Fibroblast of skin of abdomen (primary cell): ENCODE measurements at regions not wholly inside any gene's neighbourhood (a gene's known extent, or its start where the extent isn't known, plus 50 kb on each side); places are given as distances from the start of the nearest gene placed in this dataset.
"Not testable (repeated sequence)": the region's sequence is repeated elsewhere in the genome, so short reads cannot be mapped to it uniquely, and the experiment has no call there.

Source experiments
- DNase-seq: peaks from one replicate; pipeline ENCODE4 v3.0.0-alpha.2; 2013

DNA sequence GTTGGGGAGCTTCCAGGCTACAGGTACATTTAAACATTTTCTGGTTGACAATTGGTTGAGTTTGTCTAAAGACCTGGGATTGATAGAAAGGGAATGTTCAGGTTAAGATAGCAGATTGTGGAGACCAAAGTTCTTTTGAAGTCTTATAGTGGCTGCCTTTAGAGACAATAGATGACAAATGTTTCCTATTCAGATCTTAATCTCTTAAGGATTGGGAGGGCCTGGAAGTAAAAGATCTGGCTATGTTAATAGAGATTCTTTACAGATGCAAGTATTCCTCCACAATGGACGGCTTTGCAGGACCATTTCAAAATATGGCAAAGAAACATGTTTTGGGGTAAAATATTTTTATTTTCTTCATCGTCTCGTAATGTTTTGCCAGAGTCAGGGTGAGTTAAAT, 128.7 kb upstream of the TSC22D1 start:
- DNase-seq, result not testable (repeated sequence)

GRCh38 chr13:44703371-44703770, 127.2 kb upstream of the TSC22D1 start:
- peak; percentile 84 for DNase-seq

DNA sequence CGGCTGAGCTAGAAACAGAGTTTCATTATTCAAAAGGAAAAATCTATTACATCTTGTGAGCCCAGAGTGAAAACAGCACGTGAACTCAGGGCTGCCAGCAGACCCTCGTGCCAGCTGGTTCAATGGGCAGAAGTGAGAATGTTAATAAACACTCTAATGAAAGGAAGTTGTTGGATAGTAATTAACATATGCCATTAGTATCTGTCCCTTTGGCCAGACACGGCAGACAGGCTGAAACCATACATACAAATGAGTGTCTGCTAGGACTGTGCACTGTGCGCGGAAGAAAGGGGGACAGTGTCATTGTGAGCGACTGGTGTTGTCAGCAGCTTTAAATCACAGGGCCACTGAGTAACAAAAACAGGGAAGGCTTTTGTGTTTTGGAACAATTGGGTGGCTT, 121.9 kb upstream of the TSC22D1 start:
- no peak for DNase-seq

DNA sequence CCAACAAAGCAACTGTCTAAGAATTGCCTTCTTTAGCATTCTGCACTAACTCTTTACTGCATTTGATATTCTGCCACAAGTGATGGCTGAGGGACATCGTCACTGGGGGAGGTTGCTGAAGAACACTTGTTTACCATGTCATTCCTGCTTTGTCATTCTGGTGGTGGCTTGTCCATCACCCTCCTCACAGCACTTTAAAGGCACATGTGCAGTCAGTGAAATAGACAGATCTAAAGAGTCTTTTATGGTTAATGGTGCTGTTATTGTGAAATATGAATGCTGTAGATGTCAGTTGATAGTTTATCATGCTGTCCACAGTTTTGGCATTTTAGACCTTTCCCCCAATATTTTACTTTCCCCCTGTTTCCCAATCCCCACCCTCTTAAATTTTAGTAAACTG, 120.9 kb upstream of the TSC22D1 start:
- DNase-seq, result no peak

DNA sequence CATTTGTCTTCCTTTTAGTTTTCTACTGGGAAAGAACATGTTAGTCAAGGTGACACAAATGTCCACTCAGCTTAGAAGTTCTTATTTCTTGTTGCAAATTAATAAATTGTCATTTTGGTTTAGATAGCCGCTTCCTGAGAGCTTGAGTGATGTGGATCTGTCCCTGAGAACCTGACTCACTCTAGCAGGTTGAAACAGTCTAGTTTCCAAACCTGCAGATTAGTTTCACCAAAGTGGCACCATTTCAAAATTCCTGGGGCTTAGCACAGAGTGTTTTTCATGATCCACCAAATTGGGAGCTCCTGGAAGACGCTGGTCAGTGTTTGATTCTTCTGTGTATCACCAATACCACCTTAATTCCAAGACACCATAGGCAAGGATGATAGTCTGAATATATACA, 119.4 kb upstream of the TSC22D1 start:
- DNase-seq, result no peak

DNA sequence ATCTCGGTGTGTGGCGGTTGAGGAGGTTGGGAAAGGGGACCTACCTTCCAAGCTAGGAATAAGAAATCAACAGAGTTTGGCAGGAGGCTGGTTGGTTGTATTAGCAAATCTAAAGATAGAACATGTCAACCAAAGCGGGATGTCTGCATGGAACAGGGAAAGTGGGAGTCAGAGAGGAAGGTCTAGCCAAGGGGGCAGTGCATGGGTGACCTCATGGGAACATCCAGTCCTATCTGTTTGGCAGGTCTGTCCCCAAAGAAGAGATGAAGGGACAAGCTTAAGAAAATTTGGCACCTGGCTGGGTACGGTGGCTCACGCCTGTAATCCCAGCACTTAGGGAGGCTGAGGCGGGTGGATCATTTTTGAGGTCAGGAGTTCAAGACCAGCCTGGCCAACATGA, 118.7 kb upstream of the TSC22D1 start:
- no peak for DNase-seq

DNA sequence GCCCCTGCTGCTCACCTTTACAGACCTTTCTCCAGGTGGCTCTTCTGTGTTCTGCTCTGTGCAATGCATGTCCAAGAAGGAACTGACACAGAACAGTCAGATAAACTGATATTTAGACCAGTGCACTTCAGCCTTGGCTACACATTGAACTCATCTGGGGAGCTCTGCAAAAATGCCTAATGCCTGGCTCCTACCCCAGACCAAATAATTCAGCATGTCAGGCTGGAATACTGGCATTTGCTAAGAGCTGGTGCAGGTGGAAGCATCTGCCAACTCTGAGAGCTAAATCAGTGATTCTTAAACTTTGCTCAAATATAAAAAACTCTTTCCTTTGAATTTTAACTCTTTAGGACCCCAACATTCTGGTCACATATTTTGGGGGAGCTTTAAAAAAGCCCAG, 118.2 kb upstream of the TSC22D1 start:
- DNase-seq, result no peak

GRCh38 chr13:44693156-44693764, 117.1 kb upstream of the TSC22D1 start:
- DNase-seq, result no peak

DNA sequence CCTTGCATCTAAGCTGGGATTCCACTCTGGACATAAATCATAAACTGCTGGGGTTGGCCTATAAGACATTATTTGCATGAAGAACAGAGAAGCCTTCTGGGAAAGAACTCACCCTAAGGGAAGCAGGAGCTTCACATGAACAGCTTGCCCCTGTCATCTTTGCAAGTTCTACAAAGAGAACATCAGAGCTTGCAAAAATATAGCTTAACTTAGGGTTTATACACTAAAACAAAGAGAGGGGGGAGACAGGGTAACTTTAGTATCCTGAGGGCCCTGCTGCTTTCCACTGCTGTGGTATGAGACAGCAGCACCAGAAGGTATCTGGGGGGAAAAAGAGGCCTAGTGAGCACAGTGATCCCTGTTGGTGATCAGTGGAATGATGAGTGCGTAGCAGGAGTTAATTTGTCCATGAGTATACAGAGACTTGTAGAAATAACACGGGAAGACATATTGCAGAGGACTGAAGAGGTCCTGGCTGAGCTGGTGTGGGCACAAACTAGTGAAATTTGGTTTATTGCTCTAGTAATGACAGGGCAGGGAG, 116.1 kb upstream of the TSC22D1 start:
- peak; percentile 62 for DNase-seq

DNA sequence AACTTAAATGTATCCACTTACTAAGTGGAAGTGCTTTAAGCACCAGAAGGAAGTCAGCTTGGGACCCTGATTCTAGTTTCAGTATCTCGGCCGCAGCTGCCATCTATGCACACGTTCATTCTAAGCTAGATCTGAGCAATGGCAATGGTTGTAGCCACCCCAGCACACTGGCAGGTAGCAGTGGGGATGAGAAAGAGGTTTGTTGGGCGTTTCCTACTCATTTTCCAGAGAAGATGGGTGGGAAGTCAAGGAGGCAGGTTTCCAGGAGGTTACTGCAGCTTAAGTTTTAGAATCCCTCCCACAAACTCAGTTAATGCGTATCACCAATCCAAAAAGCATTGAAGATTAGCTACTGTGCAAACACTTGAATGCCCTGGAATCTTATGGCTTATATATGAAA, 114.2 kb upstream of the TSC22D1 start:
- no peak for DNase-seq

GRCh38 chr13:44688652-44689051, 112.5 kb upstream of the TSC22D1 start:
- DNase-seq, result no peak

DNA sequence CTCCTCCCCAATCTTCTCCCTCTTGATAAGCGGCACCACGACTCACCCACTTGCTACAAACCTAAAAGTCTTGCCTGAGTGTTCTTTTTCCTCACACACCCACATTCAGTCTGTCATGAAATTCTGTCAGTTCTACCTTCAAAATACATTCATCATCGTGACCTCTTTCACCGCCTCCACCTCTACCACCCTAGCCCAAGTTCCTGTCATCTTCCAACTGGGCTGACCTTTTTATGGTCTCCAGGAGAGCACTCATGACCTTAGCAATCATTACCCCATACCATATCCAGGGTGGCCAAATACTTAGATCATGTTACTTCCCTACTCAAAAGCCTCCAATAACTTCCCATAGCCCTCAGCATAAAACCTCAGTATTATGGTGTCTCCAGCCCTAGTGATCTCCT, 110.4 kb upstream of the TSC22D1 start:
- DNase-seq, result no peak

DNA sequence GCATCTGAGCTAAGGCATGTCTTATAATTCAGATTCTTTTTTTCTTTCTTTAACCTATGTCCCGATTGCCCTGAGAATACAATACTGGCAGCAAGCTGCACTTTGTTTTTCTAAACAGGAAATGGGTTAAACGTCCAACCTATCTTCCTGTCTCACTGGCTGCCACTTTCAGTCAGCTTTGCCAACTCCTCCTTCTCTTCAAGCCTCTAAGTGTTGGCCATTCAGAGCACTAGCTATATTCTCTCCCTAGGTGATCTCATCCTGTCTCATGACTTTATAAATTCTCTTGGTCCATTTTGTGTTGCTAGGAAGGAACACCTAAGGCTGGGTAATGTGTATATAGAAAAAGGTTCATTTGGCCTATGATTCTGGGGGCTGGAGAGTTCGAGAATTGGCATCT, 109.5 kb upstream of the TSC22D1 start:
- DNase-seq, result no peak

DNA sequence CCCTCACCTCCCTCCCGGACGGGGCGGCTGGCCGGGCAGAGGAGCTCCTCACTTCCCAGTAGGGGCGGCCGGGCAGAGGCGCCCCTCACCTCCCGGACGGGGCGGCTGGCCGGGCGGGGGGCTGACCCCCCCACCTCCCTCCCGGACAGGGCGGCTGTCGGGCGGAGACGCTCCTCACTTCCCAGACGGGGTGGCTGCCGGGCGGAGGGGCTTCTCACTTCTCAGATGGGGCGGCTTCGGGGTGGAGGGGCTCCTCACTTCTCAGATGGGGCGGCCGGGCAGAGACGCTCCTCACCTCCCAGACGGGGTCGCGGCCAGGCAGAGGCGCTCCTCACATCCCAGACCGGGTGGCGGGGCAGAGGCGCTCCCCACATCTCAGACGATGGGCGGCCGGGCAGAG, 106.3 kb upstream of the TSC22D1 start:
- not testable (repeated sequence) for DNase-seq

DNA sequence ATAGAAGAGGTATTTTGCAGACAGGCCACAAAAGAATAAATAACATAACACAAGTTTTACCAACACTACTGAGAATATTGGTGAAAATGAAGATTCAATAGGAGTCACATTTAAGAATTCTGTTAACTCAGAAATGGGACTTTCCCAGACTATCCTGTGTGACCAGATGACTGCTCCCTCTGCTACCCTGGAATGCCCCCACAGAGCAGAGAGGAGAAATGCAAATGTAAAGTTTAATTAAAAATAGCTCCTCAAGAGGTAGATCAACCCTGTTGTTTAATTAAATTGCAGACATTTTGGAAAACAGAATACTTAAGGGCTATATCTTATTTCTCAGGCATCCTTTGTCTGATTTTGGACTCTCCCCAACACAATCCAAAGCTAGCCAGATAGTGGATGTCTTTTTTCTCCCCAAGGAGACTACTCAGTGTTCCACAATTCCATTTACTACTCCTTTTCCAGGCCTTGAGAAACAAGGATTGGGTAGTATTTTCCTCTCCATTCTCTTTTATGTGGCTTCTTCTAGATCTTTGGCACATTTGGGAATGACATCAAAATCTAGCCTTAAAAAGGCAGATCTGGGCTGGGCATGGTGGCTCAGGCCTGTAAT, 104.7 kb upstream of the TSC22D1 start:
- no peak for DNase-seq

- no peak for DNase-seq
Observed at GRCh38 chr13:44679597-44679996, 103.5 kb upstream of the TSC22D1 start.

GRCh38 chr13:44678197-44678596, 102.1 kb upstream of the TSC22D1 start:
- no peak for DNase-seq

DNA sequence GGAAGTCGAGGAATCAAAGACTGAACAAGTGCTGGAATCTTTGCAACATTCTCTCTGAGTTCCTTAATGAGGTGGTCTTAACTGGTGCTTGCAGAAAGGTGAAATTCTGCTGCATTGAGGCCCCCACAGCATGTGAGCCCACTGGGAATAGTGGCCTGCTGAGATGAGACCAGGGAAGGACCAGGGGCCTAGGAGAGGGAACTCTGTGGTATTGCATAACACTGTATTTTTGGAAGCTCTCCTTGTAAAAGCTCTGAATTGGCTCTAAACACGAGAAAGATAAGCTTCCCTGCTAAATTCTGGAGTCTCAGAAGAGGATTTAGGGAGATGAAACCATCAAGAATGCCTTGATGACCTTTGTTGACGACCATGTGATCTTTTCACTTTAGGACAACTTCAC, 100.4 kb upstream of the TSC22D1 start:
- DNase-seq, result no peak

GRCh38 chr13:44669534-44669933, 93.4 kb upstream of the TSC22D1 start:
- no peak for DNase-seq

DNA sequence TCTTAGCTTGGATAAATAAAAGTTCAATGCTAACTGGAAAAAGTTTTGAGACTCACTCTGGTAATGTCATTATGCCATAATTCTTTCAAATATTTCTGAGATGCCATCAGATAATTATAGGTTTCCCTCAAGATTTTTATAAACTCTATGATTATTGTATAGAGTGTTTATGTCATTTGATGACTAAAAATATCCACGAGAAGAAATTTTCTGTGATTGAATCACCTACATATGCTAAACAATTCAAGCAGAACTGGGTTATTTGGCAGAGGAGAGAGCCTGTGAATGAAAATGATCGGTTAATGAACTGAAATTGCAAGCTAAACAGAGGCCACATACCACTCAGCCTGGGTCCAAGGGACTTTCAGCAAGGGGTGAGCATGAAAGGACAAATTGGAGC, 92.6 kb upstream of the TSC22D1 start:
- DNase-seq, result peak; percentile 72

GRCh38 chr13:44667943-44668342, 91.8 kb upstream of the TSC22D1 start:
- DNase-seq, result peak; percentile 61

- peak; percentile 82 for DNase-seq
Observed at GRCh38 chr13:44666538-44666937, 90.4 kb upstream of the TSC22D1 start.

DNA sequence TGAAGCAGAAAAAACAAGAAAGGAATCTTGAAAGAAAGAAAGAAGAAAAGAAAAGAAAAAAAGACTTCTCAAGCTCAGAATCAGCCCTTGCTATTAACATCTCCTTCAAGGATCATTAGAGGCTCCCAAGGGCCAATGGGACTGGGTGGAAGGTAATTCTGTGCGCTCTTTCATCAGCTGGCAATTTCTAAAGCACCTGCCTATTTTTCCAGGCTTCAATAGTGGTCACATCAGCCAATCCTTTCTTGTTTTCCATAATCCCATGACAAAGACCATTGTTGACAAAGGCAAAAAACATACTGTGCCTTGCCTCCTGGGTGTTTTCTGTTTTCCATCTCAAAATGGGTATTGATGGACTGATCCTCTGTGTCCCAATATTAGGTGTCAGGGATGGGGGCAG, 88.2 kb upstream of the TSC22D1 start:
- DNase-seq, result no peak

- no peak for DNase-seq
Observed at GRCh38 chr13:44662515-44662914, 86.4 kb upstream of the TSC22D1 start.

DNA sequence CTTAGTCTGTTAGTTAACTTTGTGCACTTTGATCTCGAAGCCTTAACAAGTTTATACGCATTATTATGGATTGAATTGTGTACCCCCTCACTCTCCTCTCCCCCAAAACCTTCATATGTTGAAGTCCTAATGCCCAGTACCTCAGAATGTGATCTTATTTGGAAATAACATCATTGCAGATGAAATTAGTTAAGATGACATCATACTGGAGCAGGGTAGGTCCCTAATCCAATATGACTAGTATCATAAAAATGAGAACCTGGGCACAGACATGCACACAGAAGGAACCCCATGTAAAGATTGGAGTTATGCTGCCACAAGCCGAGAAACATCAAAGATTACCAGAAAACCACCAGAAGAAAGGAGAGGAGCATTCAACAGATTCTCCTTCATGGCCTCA, 85.8 kb upstream of the TSC22D1 start:
- DNase-seq, result no peak
